SU-DHL-6 (cell line): ENCODE measurements at regions not wholly inside any gene's neighbourhood (a gene's known extent, or its start where the extent isn't known, plus 50 kb on each side); places are given as distances from the start of the nearest gene placed in this dataset.

ENCODE experiments used
- CTCF ChIP-seq: fragments of 200-600 bp; sonication (generic); IDR thresholded peaks from one replicate; pipeline ENCODE4 v1.5.1; 2017; ENCODE audit warnings: antibody characterized with exemption, mild to moderate bottlenecking, low read length, moderate library complexity; ENCODE audit not compliant: insufficient read depth, poor library complexity, severe bottlenecking
- EZH2phosphoT487 ChIP-seq: fragments of 200-600 bp; sonication (generic), shearing (Covaris generic); conservative IDR thresholded peaks from 2 replicates; pipeline ENCODE4 v1.6.1; 2018; ENCODE audit warnings: mild to moderate bottlenecking, antibody characterized with exemption, low read length, moderate library complexity, mixed read lengths

DNA sequence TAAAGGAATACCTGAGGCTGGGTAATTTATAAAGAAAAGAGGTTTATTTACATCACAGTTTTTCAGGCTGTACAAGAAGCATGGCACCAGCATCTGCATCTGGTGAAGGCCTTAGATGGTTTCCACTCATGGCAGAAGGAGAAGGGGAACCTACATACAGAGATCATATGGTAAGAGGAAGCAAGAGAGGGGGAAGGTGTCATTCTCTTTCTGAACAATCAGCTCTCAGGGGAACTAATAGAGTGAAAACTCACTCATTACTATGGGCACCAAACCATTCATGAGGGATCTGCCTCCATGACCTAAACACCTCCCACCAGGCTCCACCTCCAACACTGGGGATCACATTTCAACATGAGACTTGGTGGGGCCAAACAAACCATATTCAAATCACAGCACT is 61.7 kb upstream of the PPP1R2C start:
- TF ChIP-seq CTCF (no peak), EZH2phosphoT487 (no peak)
